GM12878 (cell line): ENCODE measurements at regions not wholly inside any gene's neighbourhood (a gene's known extent, or its start where the extent isn't known, plus 50 kb on each side); places are given as distances from the start of the nearest gene placed in this dataset.

Experiments
- ATAC-seq: fragments of 200-7000 bp; cut with Tn5 transposase; 3 replicates; pipeline ENCODE4 v1.9.1; 2020; ENCODE audit warnings: mild to moderate bottlenecking, moderate library complexity
- BruUV-seq: library from RNA; stranded (reverse); fragments of 400-500 nt; replicated peaks from 2 replicates; lab custom pipeline; 2021; lab: Mats Ljungman, UMichigan
- CTCF ChIA-PET: fragments of 300-600 bp; sonication (Branson Sonifier 250); formaldehyde crosslinking; extraction: SDS; loops from one replicate; lab custom pipeline; 2021; ENCODE audit warnings: inconsistent platforms; lab: Yijun Ruan, JAX
- POLR2A ChIA-PET: fragments of 350-600 bp; formaldehyde crosslinking; extraction: SDS; loops from one replicate; lab custom pipeline; 2021; ENCODE audit warnings: inconsistent platforms; lab: Charles Lee
- RAD21 ChIA-PET: fragments of 300-600 bp; sonication (Branson Sonifier 250); formaldehyde crosslinking; loops from one replicate; lab custom pipeline; 2023; ENCODE audit warnings: antibody characterized with exemption; ENCODE audit not compliant: unreplicated experiment; lab: Charles Lee
- SMC1A ChIA-PET: fragments of 300-600 bp; sonication (Branson Sonifier 250); formaldehyde crosslinking; loops from one replicate; lab custom pipeline; 2023; ENCODE audit not compliant: unreplicated experiment, uncharacterized antibody; lab: Charles Lee
- DNase-seq: peaks from one replicate; pipeline ENCODE4 v3.0.0-alpha.2; 2011; ENCODE audit warnings: low read depth, low spot score
- FAIRE-seq: peaks from 3 replicates; lab custom pipeline; 2011; peaks lifted over from hg19 to GRCh38; lab: Jason Lieb, UNC
- H2AFZ ChIP-seq: 2 replicates; pipeline ENCODE4 v1.6.0; 2011; ENCODE audit warnings: low read depth, low read length, control low read depth; ENCODE audit not compliant: control insufficient read depth
- H3K27ac ChIP-seq: 2 replicates; pipeline ENCODE4 v1.5.1; 2011; ENCODE audit warnings: control low read depth; ENCODE audit not compliant: control insufficient read depth, insufficient read depth
- H3K27me3 ChIP-seq, 2 experiments: replicated peaks in 1 of 2; 2 replicates each; pipeline versions ENCODE4 v1.6.0 to v1.6.1; 2011; ENCODE audit warnings: low read length in 1 of 2; ENCODE audit not compliant: control insufficient read depth in 2 of 2, insufficient read depth in 2 of 2
- H3K36me3 ChIP-seq, 2 experiments: 2 replicates each; pipeline ENCODE4 v1.5.1; 2011; ENCODE audit warnings: low read length in 1 of 2; ENCODE audit not compliant: control insufficient read depth in 2 of 2, insufficient read depth in 2 of 2
- H3K4me1 ChIP-seq: 2 replicates; pipeline ENCODE4 v1.6.1; 2011; ENCODE audit warnings: mild to moderate bottlenecking, low read length, moderate library complexity, mixed read lengths; ENCODE audit not compliant: control insufficient read depth, insufficient read depth
- H3K4me2 ChIP-seq: 2 replicates; pipeline ENCODE4 v1.6.0; 2011; ENCODE audit warnings: control low read depth; ENCODE audit not compliant: control insufficient read depth, insufficient read depth
- H3K4me3 ChIP-seq: fragments of 200-600 bp; sonication (generic); 2 replicates; pipeline ENCODE4 v1.5.1; 2016
- H3K79me2 ChIP-seq: 2 replicates; pipeline ENCODE4 v1.6.0; 2011; ENCODE audit warnings: low read length; ENCODE audit not compliant: control insufficient read depth, insufficient read depth
- H3K9ac ChIP-seq: 2 replicates; pipeline ENCODE4 v1.8.0; 2011; ENCODE audit warnings: low read length, control low read depth, mixed read lengths; ENCODE audit not compliant: control insufficient read depth, insufficient read depth
- H3K9me3 ChIP-seq: replicated peaks from 3 replicates; pipeline ENCODE4 v1.5.1; 2011; ENCODE audit warnings: mild to moderate bottlenecking, low read length; ENCODE audit not compliant: control insufficient read depth, insufficient read depth
- H4K20me1 ChIP-seq: 2 replicates; pipeline ENCODE4 v1.6.0; 2011; ENCODE audit not compliant: control insufficient read depth, insufficient read depth
- BMI1 ChIP-seq: fragments of 450-650 bp; IDR thresholded peaks from 2 replicates; pipeline ENCODE4 v1.6.1; 2016; ENCODE audit warnings: mild to moderate bottlenecking, moderate library complexity, borderline replicate concordance
- BRCA1 ChIP-seq: IDR thresholded peaks from 2 replicates; pipeline ENCODE4 v1.6.1; 2011; ENCODE audit warnings: low read depth, low read length, improper control_type of control experiment
- CHD4 ChIP-seq: fragments of 200-600 bp; sonication (generic); IDR thresholded peaks from 2 replicates; pipeline ENCODE4 v1.6.1; 2016; ENCODE audit warnings: mild to moderate bottlenecking
- E4F1 ChIP-seq: fragments of 450-650 bp; IDR thresholded peaks from 2 replicates; pipeline ENCODE4 v1.6.1; 2018; ENCODE audit warnings: borderline replicate concordance, mild to moderate bottlenecking; ENCODE audit not compliant: partially characterized antibody
- HDAC6 ChIP-seq: fragments of 200-600 bp; sonication (generic); IDR thresholded peaks from one replicate; pipeline ENCODE4 v1.8.0; 2017; ENCODE audit warnings: antibody characterized with exemption; ENCODE audit not compliant: unreplicated experiment
- IKZF2 ChIP-seq, 2 experiments: fragments of 450-650 bp; IDR thresholded peaks; 2 replicates each; pipeline ENCODE4 v1.6.1; 2017; ENCODE audit warnings: mild to moderate bottlenecking in 2 of 2, moderate library complexity in 2 of 2
- IRF4 ChIP-seq: IDR thresholded peaks from 2 replicates; pipeline ENCODE4 v1.6.1; 2011; ENCODE audit warnings: low read depth, low read length
- MEF2A ChIP-seq: IDR thresholded peaks from 2 replicates; pipeline ENCODE4 v1.6.1; 2011; ENCODE audit warnings: low read depth, mild to moderate bottlenecking, low read length, moderate library complexity; ENCODE audit not compliant: insufficient read depth
- NFYA ChIP-seq: IDR thresholded peaks from 2 replicates; pipeline ENCODE4 v1.6.1; 2011; ENCODE audit warnings: low read depth, mild to moderate bottlenecking, low read length, improper control_type of control experiment, borderline replicate concordance
- NFYB ChIP-seq: IDR thresholded peaks from 2 replicates; pipeline ENCODE4 v1.6.1; 2011; ENCODE audit warnings: low read depth, mild to moderate bottlenecking, low read length, improper control_type of control experiment, moderate library complexity; ENCODE audit not compliant: insufficient read depth
- PAX8 ChIP-seq: fragments of 450-650 bp; IDR thresholded peaks from 2 replicates; pipeline ENCODE4 v1.6.1; 2017; ENCODE audit warnings: mild to moderate bottlenecking, moderate library complexity
- RFX5 ChIP-seq: IDR thresholded peaks from 2 replicates; pipeline ENCODE4 v1.6.1; 2011; ENCODE audit warnings: low read depth, low read length, improper control_type of control experiment
- SREBF1 ChIP-seq: IDR thresholded peaks from 2 replicates; pipeline ENCODE4 v1.6.1; 2012; ENCODE audit warnings: mild to moderate bottlenecking, low read length
- STAT3 ChIP-seq: IDR thresholded peaks from 2 replicates; pipeline ENCODE4 v1.6.1; 2011; ENCODE audit warnings: low read depth, low read length, improper control_type of control experiment
- USF1 ChIP-seq: IDR thresholded peaks from 2 replicates; pipeline ENCODE4 v1.6.1; 2011; ENCODE audit warnings: borderline replicate concordance, low read depth, mild to moderate bottlenecking, moderate library complexity, mixed read lengths, low read length; ENCODE audit not compliant: insufficient read depth; ENCODE audit errors: extremely low read length
- WGBS: methylation state at CpG from one replicate; pipeline ENCODE4 v1.1.6; 2016; ENCODE audit warnings: low lambda C conversion rate; ENCODE audit not compliant: insufficient replicate concordance, insufficient coverage; ENCODE audit errors: missing lambda C conversion rate; 5-methylcytosine and 5-hydroxymethylcytosine counted together
- in situ Hi-C: fragments of 300-500 bp; cut with MboI; formaldehyde crosslinking; loops from 9 replicates; pipeline ENCODE4 v1.14.3; 2018; ENCODE audit warnings: mixed read lengths
- intact Hi-C: fragments of 100-400 bp; cut with micrococcal nuclease; formaldehyde crosslinking; loops from one replicate; pipeline ENCODE4 v1.14.2; 2022; ENCODE audit not compliant: unreplicated experiment
- TF ChIP-seq, protein P1 (sequence below): IDR thresholded peaks from 2 replicates; pipeline ENCODE4 v1.6.1; 2012; ENCODE audit warnings: low read length, inconsistent platforms

DNA sequence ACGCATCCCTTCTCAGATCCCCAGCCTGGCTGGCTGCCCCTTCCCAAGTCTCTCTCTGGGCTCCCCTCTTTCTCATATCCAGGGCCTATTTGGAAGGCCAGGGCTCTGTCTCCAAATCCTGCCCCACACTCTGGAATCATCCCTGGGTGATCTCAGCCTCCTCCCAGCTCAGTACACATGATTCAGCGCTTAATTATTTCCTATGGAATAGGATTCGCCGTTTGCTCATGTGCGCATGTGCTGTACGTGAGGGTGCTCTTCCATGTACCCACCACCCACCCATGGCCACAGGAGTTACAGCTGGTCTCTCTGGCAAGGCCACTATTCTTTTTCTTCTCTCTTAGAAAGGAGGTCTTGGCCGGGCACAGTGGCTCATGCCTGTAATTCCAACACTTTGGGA lies 81.7 kb upstream of the FOXP4 start:
- no peaks in the 10 kb centered on the region for H3K4me1 ChIP-seq
- peaks cover 0 to 5% of the 10 kb centered on the region in 2 experiments; a peak in 1 of 4 replicates for H3K27me3 ChIP-seq
- ChIA-PET POLR2A (no interaction called here), RAD21 (interaction anchor here (0.9 to 6.4 kb wide), 15 partner anchors 10 to 215 kb away, joined by 3 to 57 read pairs (median 5); partner anchors contain the start of gene FOXP4), CTCF (interaction anchor here (0.7 to 7.6 kb wide), 22 partner anchors 9 to 218 kb away, joined by 3 to 117 read pairs (median 4); no protein-coding TSS in a partner anchor), SMC1A (interaction anchor here (1.0 to 4.2 kb wide), 18 partner anchors 8 to 158 kb away, joined by 3 to 36 read pairs (median 5); no protein-coding TSS in a partner anchor)
- no peak overlapping the region for H3K4me2 ChIP-seq
- no peaks in the 10 kb centered on the region for H3K79me2 ChIP-seq
- H3K27ac ChIP-seq = no peak overlapping the region
- no peak overlapping the region for H2AFZ ChIP-seq
- DNase-seq = no peak
- no TSS peak for BruUV-seq
- H3K9me3 ChIP-seq = no peaks in the 10 kb centered on the region
- no peak overlapping the region for H3K9ac ChIP-seq
- no peak overlapping the region for H3K4me3 ChIP-seq
- FAIRE-seq = no peak
- H4K20me1 ChIP-seq = no peaks in the 10 kb centered on the region
- 49% methylated on average over 7 of the region's 7 CpGs for WGBS
- in situ Hi-C loops (loop anchor here (5.0 kb wide), 1 partner anchor 128 kb away; no protein-coding TSS in a partner anchor), intact Hi-C loops (loop anchor here (5.0 kb wide), 1 partner anchor 83 kb away; the partner anchor contains the start of gene FOXP4)
- TF ChIP-seq, protein P1, sequence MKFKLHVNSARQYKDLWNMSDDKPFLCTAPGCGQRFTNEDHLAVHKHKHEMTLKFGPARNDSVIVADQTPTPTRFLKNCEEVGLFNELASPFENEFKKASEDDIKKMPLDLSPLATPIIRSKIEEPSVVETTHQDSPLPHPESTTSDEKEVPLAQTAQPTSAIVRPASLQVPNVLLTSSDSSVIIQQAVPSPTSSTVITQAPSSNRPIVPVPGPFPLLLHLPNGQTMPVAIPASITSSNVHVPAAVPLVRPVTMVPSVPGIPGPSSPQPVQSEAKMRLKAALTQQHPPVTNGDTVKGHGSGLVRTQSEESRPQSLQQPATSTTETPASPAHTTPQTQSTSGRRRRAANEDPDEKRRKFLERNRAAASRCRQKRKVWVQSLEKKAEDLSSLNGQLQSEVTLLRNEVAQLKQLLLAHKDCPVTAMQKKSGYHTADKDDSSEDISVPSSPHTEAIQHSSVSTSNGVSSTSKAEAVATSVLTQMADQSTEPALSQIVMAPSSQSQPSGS = no peak
- TF ChIP-seq PAX8 (no peak), NFYB (no peak), BRCA1 (no peak), IKZF2 (IDR thresholded peaks at IDR 0.05) (no peak), MEF2A (no peak), SREBF1 (no peak), E4F1 (no peak), HDAC6 (no peak), BMI1 (no peak), STAT3 (no peak), RFX5 (no peak), NFYA (no peak), USF1 (no peak), CHD4 (no peak), IRF4 (no peak)
- no peaks in the 10 kb centered on the region for H3K36me3 ChIP-seq
- no peak for ATAC-seq
